MM.1S (cell line): ENCODE measurements at regions not wholly inside any gene's neighbourhood (a gene's known extent, or its start where the extent isn't known, plus 50 kb on each side); places are given as distances from the start of the nearest gene placed in this dataset.

ENCODE experiments used
- EZH2phosphoT487 ChIP-seq: fragments of 300-600 bp; sonication (generic); IDR thresholded peaks from 2 replicates; pipeline ENCODE4 v1.6.1; 2018; ENCODE audit warnings: antibody characterized with exemption, low read length
- TF ChIP-seq, protein P1 (sequence below): fragments of 300-600 bp; sonication (generic); IDR thresholded peaks from 2 replicates; pipeline ENCODE4 v1.5.1; 2016; ENCODE audit warnings: antibody characterized with exemption, low read length, mixed read lengths

DNA sequence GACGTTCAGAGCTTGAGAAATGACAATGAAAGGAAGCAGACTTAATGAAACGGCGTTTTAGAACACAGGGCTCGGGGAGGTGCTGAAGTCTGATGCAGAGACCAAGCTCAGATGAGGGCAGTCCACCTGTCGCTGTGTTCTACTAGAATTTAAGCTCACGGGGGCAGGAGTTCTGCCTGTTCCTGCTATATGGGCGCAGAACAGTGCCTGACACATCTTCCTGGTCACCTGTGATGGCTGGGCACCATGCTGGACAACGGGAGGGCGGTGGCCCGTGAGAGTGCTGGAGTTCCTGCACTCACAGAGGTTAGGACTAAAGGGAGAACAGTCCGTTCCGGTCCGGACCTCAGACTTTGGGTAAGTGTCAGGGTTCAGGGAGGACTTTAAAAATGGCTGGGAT, 130.6 kb downstream of the ERMARD start:
- TF ChIP-seq, protein P1, sequence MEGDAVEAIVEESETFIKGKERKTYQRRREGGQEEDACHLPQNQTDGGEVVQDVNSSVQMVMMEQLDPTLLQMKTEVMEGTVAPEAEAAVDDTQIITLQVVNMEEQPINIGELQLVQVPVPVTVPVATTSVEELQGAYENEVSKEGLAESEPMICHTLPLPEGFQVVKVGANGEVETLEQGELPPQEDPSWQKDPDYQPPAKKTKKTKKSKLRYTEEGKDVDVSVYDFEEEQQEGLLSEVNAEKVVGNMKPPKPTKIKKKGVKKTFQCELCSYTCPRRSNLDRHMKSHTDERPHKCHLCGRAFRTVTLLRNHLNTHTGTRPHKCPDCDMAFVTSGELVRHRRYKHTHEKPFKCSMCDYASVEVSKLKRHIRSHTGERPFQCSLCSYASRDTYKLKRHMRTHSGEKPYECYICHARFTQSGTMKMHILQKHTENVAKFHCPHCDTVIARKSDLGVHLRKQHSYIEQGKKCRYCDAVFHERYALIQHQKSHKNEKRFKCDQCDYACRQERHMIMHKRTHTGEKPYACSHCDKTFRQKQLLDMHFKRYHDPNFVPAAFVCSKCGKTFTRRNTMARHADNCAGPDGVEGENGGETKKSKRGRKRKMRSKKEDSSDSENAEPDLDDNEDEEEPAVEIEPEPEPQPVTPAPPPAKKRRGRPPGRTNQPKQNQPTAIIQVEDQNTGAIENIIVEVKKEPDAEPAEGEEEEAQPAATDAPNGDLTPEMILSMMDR: no peak
- no peak for TF ChIP-seq EZH2phosphoT487
